ENCODE measurements at regions not wholly inside any gene's neighbourhood (a gene's known extent, or its start where the extent isn't known, plus 50 kb on each side); places are given as distances from the start of the nearest gene placed in this dataset.

GRCh38 chrY:21003059-21003458 lies 247.2 kb downstream of the RPS4Y2 start:
- no peak overlapping the region for H3K4me3 ChIP-seq
- intact Hi-C loops (cut with DNase I): no loop called here

DNA sequence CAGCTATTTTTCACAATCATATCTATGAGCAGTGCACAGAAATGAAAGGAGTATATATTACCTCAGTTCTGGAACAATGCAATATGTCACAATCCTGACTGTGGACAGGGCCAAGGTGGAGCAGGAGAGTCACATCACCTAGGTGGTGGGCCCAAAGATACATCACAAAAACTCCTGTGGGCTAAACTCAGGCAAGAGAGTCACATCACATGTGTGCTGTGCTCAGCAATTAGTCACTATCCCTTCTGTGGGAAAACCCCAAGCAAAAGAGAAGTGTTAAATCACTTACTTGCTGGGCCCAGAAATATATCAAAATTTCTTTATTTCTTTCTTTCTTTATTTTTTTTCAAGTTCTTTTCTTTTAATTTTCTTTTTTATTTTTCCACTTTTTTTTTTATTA lies 249.6 kb downstream of the RPS4Y2 start:
- TF ChIP-seq, protein P1, sequence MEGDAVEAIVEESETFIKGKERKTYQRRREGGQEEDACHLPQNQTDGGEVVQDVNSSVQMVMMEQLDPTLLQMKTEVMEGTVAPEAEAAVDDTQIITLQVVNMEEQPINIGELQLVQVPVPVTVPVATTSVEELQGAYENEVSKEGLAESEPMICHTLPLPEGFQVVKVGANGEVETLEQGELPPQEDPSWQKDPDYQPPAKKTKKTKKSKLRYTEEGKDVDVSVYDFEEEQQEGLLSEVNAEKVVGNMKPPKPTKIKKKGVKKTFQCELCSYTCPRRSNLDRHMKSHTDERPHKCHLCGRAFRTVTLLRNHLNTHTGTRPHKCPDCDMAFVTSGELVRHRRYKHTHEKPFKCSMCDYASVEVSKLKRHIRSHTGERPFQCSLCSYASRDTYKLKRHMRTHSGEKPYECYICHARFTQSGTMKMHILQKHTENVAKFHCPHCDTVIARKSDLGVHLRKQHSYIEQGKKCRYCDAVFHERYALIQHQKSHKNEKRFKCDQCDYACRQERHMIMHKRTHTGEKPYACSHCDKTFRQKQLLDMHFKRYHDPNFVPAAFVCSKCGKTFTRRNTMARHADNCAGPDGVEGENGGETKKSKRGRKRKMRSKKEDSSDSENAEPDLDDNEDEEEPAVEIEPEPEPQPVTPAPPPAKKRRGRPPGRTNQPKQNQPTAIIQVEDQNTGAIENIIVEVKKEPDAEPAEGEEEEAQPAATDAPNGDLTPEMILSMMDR (IDR thresholded peaks at IDR 0.05): no peak
- no peak for TF ChIP-seq POLR2A (IDR thresholded peaks at IDR 0.05)
- H3K4me1 ChIP-seq (replicated peaks): no peaks in the 10 kb centered on the region
- H3K36me3 ChIP-seq: no peaks in the 10 kb centered on the region
- no peak for DNase-seq (ENCODE audit: low spot score)
- H3K27ac ChIP-seq: no peak overlapping the region
- intact Hi-C loops (cut with DNase I): no loop called here
- H3K4me3 ChIP-seq: no peak overlapping the region
- H3K9me3 ChIP-seq: no peaks in the 10 kb centered on the region
- H3K27me3 ChIP-seq (replicated peaks; ENCODE audit: insufficient read depth): no peaks in the 10 kb centered on the region

More at GRCh38 chrY:21003059-21003458, 247.2 kb downstream of the RPS4Y2 start:
- no peak for TF ChIP-seq POLR2A (IDR thresholded peaks at IDR 0.05)
- TF ChIP-seq, protein P1 (IDR thresholded peaks at IDR 0.05): no peak
- TF ChIP-seq POLR2AphosphoS5 (IDR thresholded peaks at IDR 0.05): no peak
- Histone ChIP-seq H3K4me1 (replicated peaks) (no peaks in the 10 kb centered on the region), H3K27ac (no peak overlapping the region), H3K36me3 (no peaks in the 10 kb centered on the region), H3K27me3 (replicated peaks; ENCODE audit: insufficient read depth) (no peaks in the 10 kb centered on the region), H3K9me3 (no peaks in the 10 kb centered on the region)
- DNase-seq (ENCODE audit: low spot score): no peak
- 62% methylated on average over 2 of the region's 2 CpGs for WGBS

GRCh38 chrY:21021811-21022210 lies 265.9 kb downstream of the RPS4Y2 start:
- no peaks in the 10 kb centered on the region for H3K27me3 ChIP-seq (replicated peaks; ENCODE audit: insufficient read depth)
- intact Hi-C loops (cut with DNase I): no loop called here
- DNase-seq (ENCODE audit: low spot score): no peak
- TF ChIP-seq, protein P1 (IDR thresholded peaks at IDR 0.05): no peak
- TF ChIP-seq POLR2AphosphoS5 (IDR thresholded peaks at IDR 0.05): no peak
- TF ChIP-seq POLR2A (IDR thresholded peaks at IDR 0.05): no peak
- no peaks in the 10 kb centered on the region for H3K36me3 ChIP-seq
- no peaks in the 10 kb centered on the region for H3K4me1 ChIP-seq (replicated peaks)
- 89% methylated on average over 3 of the region's 3 CpGs for WGBS
- no peaks in the 10 kb centered on the region for H3K9me3 ChIP-seq
- no peak overlapping the region for H3K27ac ChIP-seq
- no peak overlapping the region for H3K4me3 ChIP-seq

- Histone ChIP-seq H3K27ac (no peak overlapping the region), H3K36me3 (no peaks in the 10 kb centered on the region), H3K9me3 (no peaks in the 10 kb centered on the region), H3K4me1 (replicated peaks) (no peaks in the 10 kb centered on the region), H3K4me3 (no peak overlapping the region), H3K27me3 (replicated peaks; ENCODE audit: insufficient read depth) (no peaks in the 10 kb centered on the region)
- intact Hi-C loops (cut with DNase I): no loop called here
- 69% methylated on average over 3 of the region's 3 CpGs for WGBS
- TF ChIP-seq POLR2AphosphoS5 (IDR thresholded peaks at IDR 0.05): no peak
- TF ChIP-seq, protein P1 (IDR thresholded peaks at IDR 0.05): no peak
- no peak for TF ChIP-seq POLR2A (IDR thresholded peaks at IDR 0.05)
- no peak for DNase-seq (ENCODE audit: low spot score)
These were observed 266.6 kb downstream of the RPS4Y2 start for GRCh38 chrY:21022326-21023044.

- Histone ChIP-seq H3K27ac (no peak overlapping the region), H3K4me1 (replicated peaks) (no peaks in the 10 kb centered on the region), H3K27me3 (replicated peaks; ENCODE audit: insufficient read depth) (no peaks in the 10 kb centered on the region), H3K9me3 (no peaks in the 10 kb centered on the region), H3K4me3 (no peak overlapping the region), H3K36me3 (no peaks in the 10 kb centered on the region)
- no peak for DNase-seq (ENCODE audit: low spot score)
- 38% methylated on average over 3 of the region's 3 CpGs for WGBS
- TF ChIP-seq POLR2AphosphoS5 (IDR thresholded peaks at IDR 0.05): no peak
- TF ChIP-seq POLR2A (IDR thresholded peaks at IDR 0.05): no peak
- TF ChIP-seq, protein P1 (IDR thresholded peaks at IDR 0.05): no peak
- intact Hi-C loops (cut with DNase I): no loop called here
These were observed 268.0 kb downstream of the RPS4Y2 start for GRCh38 chrY:21023906-21024305.

All from prostate gland (tissue), 2 donors.